ENCODE measurements at regions not wholly inside any gene's neighbourhood (a gene's known extent, or its start where the extent isn't known, plus 50 kb on each side); places are given as distances from the start of the nearest gene placed in this dataset.
"Not testable (repeated sequence)": the region's sequence is repeated elsewhere in the genome, so short reads cannot be mapped to it uniquely, and the experiment has no call there.

DNA sequence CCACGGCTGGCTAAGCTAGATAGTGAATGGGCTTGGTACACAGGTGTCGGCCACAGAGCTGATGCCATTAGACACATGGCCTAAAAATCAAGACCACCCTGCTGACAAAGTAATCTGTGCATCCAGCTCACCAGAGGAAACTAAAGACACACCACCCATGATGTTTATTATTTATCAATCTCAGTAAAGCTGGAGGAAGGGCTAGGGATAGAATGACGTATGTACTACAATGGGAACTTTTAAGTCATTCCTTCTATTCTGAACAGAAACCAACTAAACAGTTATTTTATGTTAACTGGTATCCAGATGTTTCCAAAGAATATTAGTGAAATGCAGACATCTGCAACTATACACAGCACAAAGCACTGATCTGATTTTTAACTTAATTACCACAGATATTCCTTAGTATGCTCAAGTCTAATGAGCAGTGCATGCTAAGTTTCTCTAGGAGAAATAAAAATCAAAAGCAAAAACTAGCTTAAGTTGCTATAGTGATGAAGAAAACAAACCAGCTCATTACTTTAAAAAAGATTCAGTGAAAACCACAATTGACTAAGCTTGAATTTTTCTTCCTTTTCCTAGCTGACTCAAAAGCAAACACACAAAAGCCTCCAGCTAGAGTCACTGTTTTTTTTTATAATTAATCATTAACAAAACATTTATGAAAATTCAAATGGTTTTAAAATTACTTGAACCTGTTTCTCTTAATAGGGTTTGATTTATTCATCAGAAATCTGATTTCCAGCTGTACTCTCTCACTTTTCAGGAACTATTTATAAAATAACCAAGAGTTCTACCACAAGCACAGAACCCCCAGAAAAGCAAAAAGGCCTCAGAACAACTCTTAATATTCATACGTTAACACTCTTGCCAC is 129.0 kb upstream of the PTPN20 start:
- not testable (repeated sequence) for H3K27ac ChIP-seq (ENCODE audit: low read length); H3K4me3 ChIP-seq (ENCODE audit: low read length); H3K9ac ChIP-seq (ENCODE audit: low read depth, low read length); H3K9me3 ChIP-seq (ENCODE audit: insufficient read depth, low read depth, low read length); H3K4me1 ChIP-seq (ENCODE audit: insufficient read depth, low read length); H3K27me3 ChIP-seq (ENCODE audit: insufficient read depth, low read length); H3K36me3 ChIP-seq (ENCODE audit: insufficient read depth, low read depth, low read length)

DNA sequence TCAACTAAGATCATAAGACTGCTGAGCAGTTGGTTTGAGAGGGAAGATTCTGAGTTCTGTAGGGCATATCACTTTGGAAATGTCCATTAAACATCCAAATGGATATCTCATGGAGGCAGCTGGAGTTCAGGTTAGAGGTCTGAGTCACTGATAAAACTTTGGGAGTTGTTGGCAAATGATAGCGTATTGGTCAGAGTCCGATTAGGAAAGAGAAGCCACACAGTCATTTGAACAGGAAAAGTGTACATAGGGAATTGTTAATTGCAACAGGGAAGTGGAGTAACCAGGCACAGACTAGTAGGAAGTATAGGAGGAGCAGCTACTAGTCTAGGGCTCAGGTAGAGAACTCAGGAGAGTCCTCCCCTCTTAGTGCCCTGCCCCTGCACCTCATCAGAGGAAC is 126.6 kb upstream of the PTPN20 start:
- H3K36me3 ChIP-seq (ENCODE audit: insufficient read depth, low read depth, low read length); H3K27me3 ChIP-seq (ENCODE audit: insufficient read depth, low read length); H3K9ac ChIP-seq (ENCODE audit: low read depth, low read length); H3K9me3 ChIP-seq (ENCODE audit: insufficient read depth, low read depth, low read length); H3K4me1 ChIP-seq (ENCODE audit: insufficient read depth, low read length); H3K4me3 ChIP-seq (ENCODE audit: low read length); H3K27ac ChIP-seq (ENCODE audit: low read length): not testable (repeated sequence)

DNA sequence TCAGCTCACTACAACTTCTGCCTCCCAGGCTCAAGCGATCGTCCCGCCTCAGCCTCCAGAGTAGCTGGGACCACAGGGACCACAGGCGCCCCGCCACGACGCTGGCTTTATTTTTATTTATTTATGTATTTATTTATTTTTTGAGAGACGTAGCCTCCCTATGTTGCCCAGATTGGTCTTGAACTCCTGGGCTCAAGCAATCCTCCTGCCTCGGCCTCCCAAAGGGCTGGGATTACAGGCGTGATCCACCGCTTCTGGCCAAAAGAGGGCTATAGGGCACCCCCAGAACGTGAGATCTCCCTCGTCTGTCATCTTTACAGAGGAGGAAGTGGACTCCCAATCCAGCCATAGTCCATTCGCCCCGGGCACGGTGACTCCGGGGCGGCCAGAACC is 125.1 kb upstream of the PTPN20 start:
- not testable (repeated sequence) for H3K27me3 ChIP-seq (ENCODE audit: insufficient read depth, low read length); H3K9me3 ChIP-seq (ENCODE audit: insufficient read depth, low read depth, low read length); H3K36me3 ChIP-seq (ENCODE audit: insufficient read depth, low read depth, low read length); H3K27ac ChIP-seq (ENCODE audit: low read length); H3K4me1 ChIP-seq (ENCODE audit: insufficient read depth, low read length)
- Histone ChIP-seq H3K4me3 (ENCODE audit: low read length) (peak overlapping the region; percentile 91), H3K9ac (ENCODE audit: low read depth, low read length) (peak overlapping the region; percentile 84; the same call in 1 of the 2 replicates)

DNA sequence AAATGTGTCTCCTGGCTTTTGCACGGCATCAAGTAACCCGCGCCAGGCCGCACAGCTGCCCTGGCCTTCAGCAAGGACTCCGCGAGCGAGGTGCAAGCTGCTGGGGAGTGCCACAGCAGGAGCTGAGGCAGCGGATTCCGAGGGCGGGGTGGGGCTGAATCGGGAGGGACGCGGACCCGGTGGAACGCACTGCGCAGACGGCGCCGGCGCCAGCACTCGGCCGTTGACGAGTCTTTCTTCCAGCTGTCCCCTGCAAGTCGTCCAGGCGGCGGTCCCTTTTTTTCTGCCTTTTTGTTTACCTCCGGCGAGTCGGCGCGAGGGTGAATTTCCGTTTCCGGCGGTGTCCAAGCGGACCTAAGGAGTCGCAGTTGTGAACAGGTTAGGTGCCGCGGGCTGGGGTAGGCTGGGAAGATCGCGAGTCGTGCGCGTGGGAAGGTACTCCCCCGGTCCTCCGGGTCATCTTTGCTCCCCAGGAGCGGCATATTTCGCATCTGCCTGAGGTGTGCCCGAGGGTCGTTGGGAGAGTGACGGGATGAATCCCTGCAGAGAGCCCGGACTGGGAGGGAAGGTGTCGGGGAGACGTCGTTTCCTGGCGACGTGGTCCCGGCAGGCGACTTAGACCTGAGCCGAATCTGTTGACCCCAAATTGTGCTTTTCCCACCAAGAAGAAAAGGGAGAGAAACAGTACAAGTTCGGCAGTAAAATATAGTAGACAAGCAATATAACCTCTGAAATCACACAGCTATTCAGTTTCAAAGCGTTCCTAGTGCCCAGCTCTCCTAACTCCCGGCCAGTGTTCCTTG is 124.5 kb upstream of the PTPN20 start:
- Histone ChIP-seq H3K9ac (ENCODE audit: low read depth, low read length) (peak overlapping the region; percentile 84; the same call in 1 of the 2 replicates), H3K4me3 (ENCODE audit: low read length) (peak overlapping the region; percentile 91)
- H3K27me3 ChIP-seq (ENCODE audit: insufficient read depth, low read length); H3K4me1 ChIP-seq (ENCODE audit: insufficient read depth, low read length); H3K27ac ChIP-seq (ENCODE audit: low read length); H3K9me3 ChIP-seq (ENCODE audit: insufficient read depth, low read depth, low read length); H3K36me3 ChIP-seq (ENCODE audit: insufficient read depth, low read depth, low read length): not testable (repeated sequence)

DNA sequence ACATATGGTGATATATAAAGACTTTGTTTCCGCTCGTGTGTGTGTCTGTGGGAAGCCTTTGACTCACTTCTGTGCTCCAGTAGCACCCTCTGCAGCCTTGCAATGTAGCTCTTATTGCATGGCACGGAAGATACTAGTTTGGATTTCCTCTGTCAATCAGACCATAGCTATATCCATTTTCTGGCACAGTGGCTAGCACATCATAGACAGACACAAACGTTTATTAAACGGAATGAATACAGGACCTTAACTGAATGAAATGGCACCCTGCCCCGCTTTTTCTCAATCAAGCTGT is 124.0 kb upstream of the PTPN20 start:
- Histone ChIP-seq H3K9me3 (ENCODE audit: insufficient read depth, low read depth, low read length) (no peaks in the 10 kb centered on the region), H3K36me3 (ENCODE audit: insufficient read depth, low read depth, low read length) (no peaks in the 10 kb centered on the region), H3K27me3 (ENCODE audit: insufficient read depth, low read length) (no peaks in the 10 kb centered on the region), H3K4me1 (ENCODE audit: insufficient read depth, low read length) (no peaks in the 10 kb centered on the region), H3K27ac (ENCODE audit: low read length) (no peak overlapping the region), H3K4me3 (ENCODE audit: low read length) (peak overlapping the region; percentile 91), H3K9ac (ENCODE audit: low read depth, low read length) (peak overlapping the region; percentile 84; the same call in 1 of the 2 replicates)

DNA sequence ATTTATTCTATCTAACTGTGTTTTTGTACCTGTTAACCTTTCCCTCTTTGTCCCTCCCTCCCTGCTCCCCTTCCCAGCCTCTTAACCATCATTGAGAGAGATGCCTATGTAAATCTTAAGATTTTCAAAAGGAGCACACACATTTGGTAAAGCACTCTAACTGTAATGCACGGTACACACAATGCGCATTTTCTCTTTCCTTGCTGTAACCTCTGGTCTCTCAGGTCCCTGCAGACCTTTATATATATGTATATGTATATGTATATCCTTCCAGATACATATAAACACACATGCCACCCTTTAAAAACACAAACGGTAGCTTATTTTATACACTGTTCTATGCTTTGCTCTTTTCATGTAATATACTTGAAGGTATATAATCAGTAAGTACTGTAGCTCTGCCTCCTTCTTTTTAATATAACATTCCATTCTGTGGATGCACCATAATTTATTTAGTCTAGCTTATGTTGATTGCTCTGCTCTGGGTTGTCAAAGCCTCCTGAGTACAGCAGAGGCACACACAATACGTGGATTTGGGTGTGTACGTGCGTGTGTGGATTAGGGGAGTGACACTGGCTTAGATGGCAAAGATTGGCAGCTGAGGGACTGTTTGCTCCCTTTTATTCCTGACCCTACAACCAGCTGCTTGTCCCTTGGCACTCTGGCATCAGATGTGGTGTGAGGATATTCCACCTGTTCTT is 118.4 kb upstream of the PTPN20 start:
- not testable (repeated sequence) for H3K9me3 ChIP-seq (ENCODE audit: insufficient read depth, low read depth, low read length); H3K4me3 ChIP-seq (ENCODE audit: low read length); H3K27me3 ChIP-seq (ENCODE audit: insufficient read depth, low read length); H3K36me3 ChIP-seq (ENCODE audit: insufficient read depth, low read depth, low read length); H3K9ac ChIP-seq (ENCODE audit: low read depth, low read length); H3K4me1 ChIP-seq (ENCODE audit: insufficient read depth, low read length); H3K27ac ChIP-seq (ENCODE audit: low read length)

DNA sequence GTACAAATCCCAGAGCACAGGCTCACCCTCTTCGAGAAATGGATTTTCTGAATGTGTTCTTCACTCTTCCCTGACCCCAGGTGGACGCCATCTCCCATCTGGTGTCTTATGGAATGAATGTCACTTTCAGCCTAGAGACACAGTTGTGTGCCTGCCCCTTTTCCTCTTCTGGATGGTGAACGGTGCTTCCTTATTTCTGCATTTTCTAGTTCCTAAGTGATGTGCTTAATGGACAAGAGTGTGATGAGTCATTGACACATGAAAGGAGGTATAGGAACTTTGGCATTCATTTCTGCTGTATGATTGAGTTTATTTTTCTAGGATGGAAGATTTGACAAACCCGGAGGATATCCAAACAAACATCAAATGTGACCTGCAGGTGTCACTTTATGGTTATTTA is 114.9 kb upstream of the PTPN20 start:
- not testable (repeated sequence) for H3K9me3 ChIP-seq (ENCODE audit: insufficient read depth, low read depth, low read length); H3K4me1 ChIP-seq (ENCODE audit: insufficient read depth, low read length); H3K9ac ChIP-seq (ENCODE audit: low read depth, low read length); H3K36me3 ChIP-seq (ENCODE audit: insufficient read depth, low read depth, low read length); H3K27me3 ChIP-seq (ENCODE audit: insufficient read depth, low read length); H3K4me3 ChIP-seq (ENCODE audit: low read length); H3K27ac ChIP-seq (ENCODE audit: low read length)

DNA sequence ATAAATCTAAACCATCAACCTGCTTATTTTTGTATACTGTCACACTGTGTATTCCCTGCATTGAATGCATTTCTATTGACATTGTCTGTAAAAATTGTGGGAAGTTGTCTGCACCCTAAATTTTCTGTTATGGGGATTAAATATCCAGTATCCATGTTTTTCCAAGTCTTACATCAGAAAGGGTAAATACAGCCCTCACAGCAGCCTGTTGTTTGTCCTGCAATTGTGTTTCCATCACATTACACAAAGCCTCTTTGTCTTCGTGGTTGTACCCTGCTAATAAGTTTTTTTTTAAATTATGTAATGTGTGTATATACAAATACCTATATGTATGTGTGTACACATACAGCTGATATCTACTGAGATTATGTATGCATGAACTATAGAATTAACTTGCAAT is 109.2 kb upstream of the PTPN20 start:
- H3K4me1 ChIP-seq (ENCODE audit: insufficient read depth, low read length); H3K36me3 ChIP-seq (ENCODE audit: insufficient read depth, low read depth, low read length); H3K27me3 ChIP-seq (ENCODE audit: insufficient read depth, low read length); H3K4me3 ChIP-seq (ENCODE audit: low read length); H3K9me3 ChIP-seq (ENCODE audit: insufficient read depth, low read depth, low read length); H3K9ac ChIP-seq (ENCODE audit: low read depth, low read length); H3K27ac ChIP-seq (ENCODE audit: low read length): not testable (repeated sequence)

DNA sequence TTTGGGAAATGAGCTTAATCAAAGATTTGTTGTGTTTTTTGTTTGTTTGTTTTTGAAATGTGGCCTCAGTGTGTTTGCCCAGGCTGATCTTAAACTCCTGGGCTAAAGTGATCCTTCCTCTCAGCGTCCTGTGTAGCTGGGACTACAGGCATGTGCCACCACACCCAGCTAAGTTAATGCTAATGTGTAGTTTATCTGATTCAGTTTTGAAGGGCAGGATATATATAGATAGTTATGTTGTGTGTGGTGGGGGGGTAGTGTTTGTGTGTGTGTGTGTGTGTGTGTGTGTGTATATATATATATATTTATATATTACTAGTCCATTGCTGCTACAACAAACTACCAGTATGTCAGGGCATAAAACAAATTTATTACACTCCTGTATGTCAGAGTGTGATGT is 108.1 kb upstream of the PTPN20 start:
- H3K4me1 ChIP-seq (ENCODE audit: insufficient read depth, low read length); H3K9me3 ChIP-seq (ENCODE audit: insufficient read depth, low read depth, low read length); H3K27ac ChIP-seq (ENCODE audit: low read length); H3K27me3 ChIP-seq (ENCODE audit: insufficient read depth, low read length); H3K4me3 ChIP-seq (ENCODE audit: low read length); H3K36me3 ChIP-seq (ENCODE audit: insufficient read depth, low read depth, low read length); H3K9ac ChIP-seq (ENCODE audit: low read depth, low read length): not testable (repeated sequence)

DNA sequence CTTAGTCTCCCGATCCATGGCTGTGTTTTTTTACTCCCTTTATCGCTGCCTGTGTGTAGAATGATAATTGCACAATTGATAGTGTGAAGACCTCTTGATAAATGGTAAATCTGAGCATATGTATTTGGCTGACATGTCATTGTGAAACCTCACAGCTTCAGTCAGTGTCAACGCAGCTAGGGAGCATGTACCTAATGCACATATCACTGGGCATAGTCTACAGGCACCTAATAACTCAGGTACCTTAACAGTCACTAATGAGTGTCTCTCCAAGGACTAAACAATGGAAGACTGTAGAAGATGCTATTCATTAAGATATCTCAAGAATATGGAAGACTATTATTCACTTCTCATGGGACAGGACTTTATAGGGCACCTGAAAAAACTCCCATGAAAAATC is 101.0 kb upstream of the PTPN20 start:
- H3K36me3 ChIP-seq (ENCODE audit: insufficient read depth, low read depth, low read length); H3K9me3 ChIP-seq (ENCODE audit: insufficient read depth, low read depth, low read length); H3K4me1 ChIP-seq (ENCODE audit: insufficient read depth, low read length); H3K4me3 ChIP-seq (ENCODE audit: low read length); H3K27ac ChIP-seq (ENCODE audit: low read length); H3K9ac ChIP-seq (ENCODE audit: low read depth, low read length); H3K27me3 ChIP-seq (ENCODE audit: insufficient read depth, low read length): not testable (repeated sequence)

DNA sequence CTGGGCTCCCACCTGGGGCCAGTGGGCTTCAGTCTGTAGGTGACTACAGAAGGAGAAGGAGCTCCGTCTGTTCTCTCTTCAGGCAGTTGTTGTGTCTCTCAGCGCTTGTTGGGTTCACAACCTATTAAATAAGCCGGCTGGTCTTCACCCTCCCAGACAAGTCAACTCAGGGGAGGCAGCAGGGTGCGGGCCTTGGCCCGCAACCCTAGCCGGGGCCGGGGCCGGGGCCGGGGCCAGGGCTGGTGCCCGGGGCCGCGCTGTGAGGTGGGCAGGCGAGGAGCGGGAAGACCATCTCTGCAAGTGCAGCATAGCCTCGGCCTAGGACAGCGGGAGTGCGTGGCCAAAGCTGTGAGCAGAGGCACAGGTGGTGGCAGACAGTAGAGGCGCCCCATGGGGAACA is 95.1 kb upstream of the PTPN20 start:
- not testable (repeated sequence) for H3K9ac ChIP-seq (ENCODE audit: low read depth, low read length); H3K27me3 ChIP-seq (ENCODE audit: insufficient read depth, low read length); H3K9me3 ChIP-seq (ENCODE audit: insufficient read depth, low read depth, low read length); H3K4me1 ChIP-seq (ENCODE audit: insufficient read depth, low read length); H3K4me3 ChIP-seq (ENCODE audit: low read length); H3K36me3 ChIP-seq (ENCODE audit: insufficient read depth, low read depth, low read length); H3K27ac ChIP-seq (ENCODE audit: low read length)

Data from iPS-20b (cell line).